GM21717 (cell line): ENCODE measurements at regions not wholly inside any gene's neighbourhood (a gene's known extent, or its start where the extent isn't known, plus 50 kb on each side); places are given as distances from the start of the nearest gene placed in this dataset.

Source experiments
- ATAC-seq: cut with Tn5 transposase; IDR thresholded peaks from one replicate; pipeline ENCODE4 v1.9.1; 2021; ENCODE audit warnings: mild to moderate bottlenecking, moderate library complexity; ENCODE audit not compliant: unreplicated experiment

DNA sequence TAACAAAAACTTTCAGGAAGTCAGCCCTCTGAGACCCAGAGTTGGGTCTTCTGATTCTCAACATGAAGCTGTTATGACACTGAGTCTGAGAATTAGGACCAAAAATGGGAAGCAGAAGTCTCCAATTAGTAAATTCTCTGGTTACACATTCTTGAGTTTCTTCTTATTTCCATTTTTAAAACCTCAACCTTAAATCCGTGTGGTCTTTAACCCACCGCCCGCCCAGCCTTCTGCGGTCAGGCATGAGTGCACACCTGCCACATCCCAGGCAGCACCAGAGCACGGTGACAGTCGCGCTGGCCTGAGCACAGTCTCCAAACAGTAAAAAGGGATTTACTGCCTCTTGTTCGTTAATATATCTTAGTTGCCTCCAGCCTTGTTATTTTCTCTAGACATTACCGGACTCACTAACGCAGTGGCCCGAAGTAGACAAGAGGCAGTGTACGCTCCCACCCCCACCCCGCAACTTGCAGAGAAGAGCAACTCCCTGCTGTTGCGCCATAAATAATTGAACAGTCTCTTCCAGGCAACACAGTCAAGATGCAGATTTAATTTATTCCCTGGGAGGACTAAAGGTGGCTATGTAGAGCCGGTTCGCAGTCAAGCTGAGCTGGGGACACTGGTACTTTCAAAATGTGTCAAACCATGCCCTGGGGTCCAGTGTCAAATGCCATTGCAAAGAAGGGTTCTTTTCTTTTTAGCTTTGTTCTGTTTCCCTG lies 147.0 kb upstream of the CELF2 start:
- ATAC-seq = no peak

DNA sequence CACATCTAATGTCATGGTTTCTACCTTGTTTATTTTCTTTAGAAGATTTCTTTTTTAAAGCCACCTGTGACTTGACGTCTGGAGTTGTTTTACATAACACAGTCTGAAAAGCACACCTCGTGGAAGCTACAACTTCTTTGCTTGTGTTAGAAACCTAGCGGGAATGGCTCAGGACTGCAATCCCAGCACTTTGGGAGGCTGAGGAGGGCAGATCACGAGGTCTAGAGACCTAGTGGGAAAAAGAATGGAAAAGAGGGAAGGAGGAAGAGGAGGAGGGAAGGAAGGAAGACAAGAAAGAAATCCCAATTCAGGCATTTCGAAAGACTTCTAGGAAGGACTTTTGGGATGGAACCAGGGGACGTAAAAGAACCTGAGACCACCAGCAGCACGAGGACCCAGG lies 146.3 kb upstream of the CELF2 start:
- ATAC-seq = no peak

- no peak for ATAC-seq
Measured at GRCh38 chr10:10872035-10872673, 145.5 kb upstream of the CELF2 start.

- no peak for ATAC-seq
Measured at GRCh38 chr10:10872764-10873163, 144.9 kb upstream of the CELF2 start.

DNA sequence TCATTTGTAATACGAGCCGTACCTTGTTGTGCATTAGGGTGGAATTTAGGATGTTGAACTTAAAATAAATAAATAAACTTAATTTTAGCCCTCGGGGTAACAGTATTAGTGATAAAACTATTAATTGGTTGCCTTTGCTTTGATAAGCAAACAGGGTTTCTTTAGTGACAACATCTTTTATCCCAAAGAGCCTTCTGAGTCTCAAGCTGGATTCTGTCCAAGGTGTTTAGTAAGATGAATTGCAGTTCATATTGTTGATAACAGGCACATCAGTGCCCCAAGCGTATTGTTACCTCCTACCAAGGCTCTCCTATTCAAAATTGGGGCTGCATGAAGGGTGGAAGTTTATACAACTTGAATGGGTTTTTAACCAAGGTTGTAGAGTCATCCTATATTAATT lies 144.4 kb upstream of the CELF2 start:
- ATAC-seq = no peak

GRCh38 chr10:10873915-10874314 lies 143.8 kb upstream of the CELF2 start:
- ATAC-seq = no peak

DNA sequence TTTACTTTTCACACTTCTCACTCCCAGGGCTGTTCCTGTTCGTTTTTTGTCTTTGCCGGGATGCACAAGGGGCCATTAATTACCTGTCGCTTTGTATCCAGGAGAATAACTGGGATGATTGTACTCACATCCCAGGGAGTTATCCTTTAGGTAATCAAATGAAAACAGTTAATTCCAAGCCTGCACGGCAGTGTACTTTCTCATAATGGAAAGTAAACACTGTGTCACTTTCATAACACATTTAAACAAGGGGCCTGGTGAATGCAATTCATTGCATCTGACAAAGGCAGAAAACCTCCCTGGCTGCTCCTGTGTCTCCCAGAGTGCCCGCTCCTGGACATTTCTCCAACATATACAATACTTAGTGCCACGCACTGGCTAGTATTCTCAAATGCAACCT lies 138.7 kb upstream of the CELF2 start:
- no peak for ATAC-seq

DNA sequence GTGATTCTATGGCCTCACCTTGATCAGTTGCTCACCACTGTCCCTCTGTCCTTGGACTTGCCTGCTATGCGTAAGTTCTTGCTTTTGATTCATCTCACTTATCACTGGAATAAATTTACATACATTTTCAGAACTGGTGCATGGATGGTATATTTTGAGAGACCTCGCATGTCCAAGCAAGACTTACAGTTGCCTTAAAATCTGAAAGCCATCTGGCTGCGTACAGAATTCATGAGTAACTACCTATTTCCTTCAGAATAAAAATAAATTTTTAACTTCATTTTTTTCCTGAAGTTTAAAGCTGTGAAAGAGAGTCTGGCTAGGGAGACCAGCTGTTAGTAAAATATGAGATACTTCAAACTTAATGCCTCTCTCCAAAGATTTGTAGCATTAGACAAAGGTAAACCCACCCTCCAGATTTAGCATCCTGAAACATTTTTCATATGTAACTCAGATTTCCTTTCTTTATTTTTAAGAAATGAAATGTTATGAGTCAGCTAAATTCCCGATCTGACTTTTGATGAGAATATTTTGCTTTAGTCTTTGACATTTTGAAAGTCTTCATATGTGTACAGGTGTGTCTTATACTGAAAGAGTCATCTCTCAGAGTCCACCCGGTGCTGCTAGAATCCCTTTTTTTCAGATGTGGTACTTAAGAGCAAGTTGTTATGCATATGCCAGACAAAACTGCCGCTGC lies 136.4 kb upstream of the CELF2 start:
- no peak for ATAC-seq

DNA sequence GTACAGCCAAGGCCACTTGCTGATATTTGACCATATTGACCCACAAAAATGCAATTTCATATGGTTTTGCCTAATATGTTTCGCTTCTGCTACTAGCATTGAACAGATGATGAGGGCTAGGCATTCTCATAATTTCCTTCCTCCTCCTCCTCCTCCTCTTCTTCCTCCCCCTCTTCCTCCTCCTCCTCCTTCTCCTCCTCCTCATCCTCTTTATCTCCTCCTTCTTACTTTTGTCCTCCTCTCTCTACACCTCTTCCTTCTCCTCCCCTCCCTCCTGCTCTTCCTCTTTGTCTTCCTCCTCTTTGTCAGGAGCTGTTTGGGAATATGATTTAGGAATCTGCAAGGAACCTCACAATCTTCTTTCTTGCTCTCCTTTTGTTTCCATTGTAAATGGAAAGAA lies 133.9 kb upstream of the CELF2 start:
- no peak for ATAC-seq

DNA sequence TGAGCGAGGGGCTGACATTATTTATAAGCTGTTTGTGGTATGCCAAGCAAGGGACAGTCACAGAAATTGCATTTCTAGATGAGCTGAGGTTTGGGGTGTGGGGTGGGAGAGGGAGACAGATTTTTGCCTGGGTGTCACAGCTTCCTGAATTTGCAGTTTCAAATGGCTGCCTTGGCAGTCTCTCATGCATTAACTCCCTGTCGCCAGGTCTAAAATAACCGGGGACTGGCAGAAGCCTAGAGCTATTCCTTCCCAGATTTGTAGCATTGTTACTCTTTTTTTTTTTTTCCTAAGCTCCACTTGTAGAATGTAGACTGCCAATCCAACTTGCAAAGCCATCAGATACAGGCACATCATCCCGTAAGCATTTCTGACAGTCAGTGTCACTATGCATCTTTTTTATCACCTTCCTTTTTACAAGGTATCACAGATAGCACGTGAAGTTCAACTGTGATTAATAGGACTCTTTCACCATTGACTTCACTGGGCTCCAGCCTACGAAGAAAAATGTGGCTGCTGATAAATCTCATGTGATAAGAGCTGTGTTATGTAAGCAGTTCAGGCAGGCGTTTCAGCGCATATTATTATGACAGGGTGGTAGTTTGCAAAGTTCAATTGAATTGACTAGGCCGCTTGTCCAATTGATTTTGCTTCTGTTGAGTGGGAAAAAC lies 130.7 kb upstream of the CELF2 start:
- no peak for ATAC-seq

DNA sequence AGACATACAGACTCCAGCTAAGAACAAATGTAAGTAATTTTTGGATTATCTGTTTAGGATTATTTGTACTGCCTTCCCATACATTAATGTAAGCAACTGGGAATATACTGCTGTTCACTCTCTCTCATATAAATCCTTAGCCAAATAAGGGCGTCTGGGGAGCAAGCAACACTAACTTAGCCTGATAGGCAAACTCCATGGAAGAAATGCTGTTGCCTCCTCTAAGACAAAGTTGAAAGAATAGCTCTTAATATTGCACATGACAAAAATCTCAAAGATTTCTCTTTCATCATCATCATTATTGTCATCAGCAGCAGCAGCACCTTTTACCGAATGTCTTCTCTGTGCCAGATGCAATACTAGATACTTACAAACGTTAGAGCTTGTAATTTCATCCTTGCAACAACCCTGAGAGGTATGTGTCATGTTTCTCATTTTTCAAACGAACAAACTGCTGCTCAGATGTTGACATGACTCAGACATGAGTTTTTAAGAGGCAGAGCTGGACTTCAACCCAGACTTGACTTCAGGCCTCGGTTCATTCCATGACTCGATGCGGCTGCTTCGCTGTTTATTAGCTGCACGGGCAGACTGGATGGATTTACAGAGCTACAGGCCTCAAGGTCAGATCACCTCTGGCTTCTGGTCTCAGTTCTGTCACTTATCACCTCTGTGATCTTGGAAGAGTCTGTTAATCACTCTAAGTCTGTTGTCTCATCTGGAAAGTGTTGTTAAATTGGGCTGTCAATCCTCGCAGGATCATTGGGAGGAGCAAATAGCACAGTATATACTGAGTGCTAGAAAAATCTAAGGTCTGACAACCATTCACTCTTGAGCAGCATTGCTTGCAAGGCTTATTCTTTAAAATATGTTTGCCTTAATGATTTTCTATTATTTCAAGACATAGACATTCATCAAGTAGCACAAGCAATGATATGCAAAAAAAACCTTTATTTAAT lies 126.3 kb upstream of the CELF2 start:
- ATAC-seq = no peak

GRCh38 chr10:10892290-10892875 lies 125.3 kb upstream of the CELF2 start:
- ATAC-seq = no peak

- no peak for ATAC-seq
Measured at GRCh38 chr10:10897400-10897799, 120.3 kb upstream of the CELF2 start.

- ATAC-seq = no peak
Measured at GRCh38 chr10:10901906-10902305, 115.8 kb upstream of the CELF2 start.

GRCh38 chr10:10902951-10903350 lies 114.7 kb upstream of the CELF2 start:
- no peak for ATAC-seq

- ATAC-seq = no peak
Measured at GRCh38 chr10:10903620-10904019, 114.1 kb upstream of the CELF2 start.

DNA sequence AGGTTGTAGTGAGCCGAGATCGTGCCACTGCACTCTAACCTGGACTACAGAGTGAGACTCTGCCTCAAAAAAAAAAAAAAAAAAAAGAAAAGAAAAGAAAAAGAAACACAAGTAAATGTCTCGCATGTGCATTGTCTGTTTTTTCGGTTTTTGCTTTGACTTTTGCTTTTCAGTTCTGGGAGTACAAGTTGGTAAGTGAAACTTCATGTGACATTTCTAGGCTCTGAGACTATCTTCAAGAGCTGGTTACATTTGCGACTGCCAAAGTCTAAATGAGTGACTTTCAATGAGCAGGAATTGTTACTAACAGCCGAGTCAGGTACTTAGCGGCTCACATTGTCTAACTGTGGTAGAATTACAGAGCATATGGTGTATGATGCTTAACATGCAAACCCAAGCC lies 107.0 kb upstream of the CELF2 start:
- ATAC-seq = no peak

GRCh38 chr10:10911035-10911434 lies 106.6 kb upstream of the CELF2 start:
- no peak for ATAC-seq

DNA sequence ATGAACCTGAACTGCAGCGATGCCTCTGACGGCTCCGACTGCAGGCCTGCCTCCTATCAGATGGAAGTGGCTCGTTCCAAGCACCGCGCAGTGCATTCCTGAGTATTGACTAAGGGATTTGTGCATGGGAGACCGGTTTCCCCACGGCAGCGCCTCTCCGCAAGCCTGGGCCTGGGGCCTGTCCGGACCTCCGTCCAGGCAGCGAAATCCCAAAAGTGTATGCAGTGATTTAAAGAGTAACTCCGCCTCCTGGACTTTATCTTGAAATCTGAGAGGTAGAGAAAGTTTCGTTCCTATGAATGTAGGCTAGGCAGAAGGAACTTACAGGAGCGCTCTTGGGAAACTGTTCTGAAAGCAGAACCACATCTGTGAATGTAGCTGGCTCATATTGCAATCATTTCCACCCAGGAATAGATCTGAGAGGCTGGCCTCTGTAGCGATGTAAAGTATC lies 106.2 kb upstream of the CELF2 start:
- no peak for ATAC-seq

DNA sequence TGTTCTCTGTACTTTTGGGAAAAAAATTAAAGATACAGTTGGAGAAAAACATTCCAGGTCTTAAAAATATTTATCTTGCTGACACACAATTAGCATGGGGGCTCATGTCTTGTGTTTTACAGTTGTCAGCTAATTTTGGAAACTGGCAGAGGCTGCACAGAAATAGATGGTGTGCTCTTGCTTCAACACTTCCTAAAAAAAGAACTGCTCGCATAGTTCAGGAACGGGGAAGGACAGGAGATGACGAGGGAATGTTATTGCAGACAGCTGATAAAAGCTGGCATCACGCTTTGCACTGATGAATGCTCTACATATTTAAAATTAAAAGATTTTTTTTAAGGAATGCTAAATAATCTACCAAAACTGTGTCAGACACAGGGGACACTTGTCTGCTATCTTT lies 103.5 kb upstream of the CELF2 start:
- ATAC-seq = no peak
